IMR-90 (cell line): ENCODE measurements at regions not wholly inside any gene's neighbourhood (a gene's known extent, or its start where the extent isn't known, plus 50 kb on each side); places are given as distances from the start of the nearest gene placed in this dataset.
"Not testable (repeated sequence)": the region's sequence is repeated elsewhere in the genome, so short reads cannot be mapped to it uniquely, and the experiment has no call there.

Experiments used
- ATAC-seq: fragments of 200-7000 bp; cut with Tn5 transposase; 2 replicates; pipeline ENCODE4 v1.9.1; 2020; ENCODE audit warnings: low read depth, mild to moderate bottlenecking, moderate library complexity
- BruUV-seq: library from RNA; stranded (reverse); fragments of 400-500 nt; replicated peaks from 2 replicates; lab custom pipeline; 2021; lab: Mats Ljungman, UMichigan
- CTCF ChIA-PET: fragments of 300-600 bp; formaldehyde crosslinking; extraction: SDS; loops from one replicate; lab custom pipeline; 2021; ENCODE audit warnings: antibody characterized with exemption; lab: Yijun Ruan, JAX
- POLR2A ChIA-PET: fragments of 300-600 bp; sonication (Branson Sonifier 250); formaldehyde crosslinking; loops from one replicate; lab custom pipeline; 2022; ENCODE audit warnings: antibody characterized with exemption; ENCODE audit not compliant: unreplicated experiment; lab: Charles Lee
- DNase-seq: peaks from one replicate; pipeline ENCODE4 v3.0.0; 2013
- H2AFZ ChIP-seq: replicated peaks from 2 replicates; pipeline ENCODE3; 2013; ENCODE audit warnings: low read length, mild to moderate bottlenecking; ENCODE audit not compliant: poor library complexity
- H2AK5ac ChIP-seq: 2 replicates; pipeline ENCODE4 v1.6.1; 2013; ENCODE audit warnings: low read depth, low read length, inconsistent platforms
- H2AK9ac ChIP-seq: replicated peaks from 2 replicates; pipeline ENCODE3; 2013; ENCODE audit warnings: mild to moderate bottlenecking, low read depth, low read length, moderate library complexity; ENCODE audit not compliant: poor library complexity
- H2BK120ac ChIP-seq: 2 replicates; pipeline ENCODE4 v1.6.1; 2013; ENCODE audit warnings: low read depth, low read length, inconsistent platforms
- H2BK15ac ChIP-seq: 3 replicates; pipeline ENCODE4 v1.6.1; 2013; ENCODE audit warnings: low read depth, low read length, inconsistent platforms
- H2BK20ac ChIP-seq: 2 replicates; pipeline ENCODE4 v1.6.1; 2013; ENCODE audit warnings: low read depth, mild to moderate bottlenecking, inconsistent platforms, low read length, moderate library complexity
- H2BK5ac ChIP-seq: 2 replicates; pipeline ENCODE4 v1.6.1; 2013; ENCODE audit warnings: mild to moderate bottlenecking, low read depth, low read length, inconsistent platforms; ENCODE audit not compliant: poor library complexity, severe bottlenecking
- H3K14ac ChIP-seq: replicated peaks from 2 replicates; pipeline ENCODE4 v1.6.1; 2013; ENCODE audit warnings: low read depth, low read length, inconsistent platforms
- H3K18ac ChIP-seq: 2 replicates; pipeline ENCODE4 v1.6.1; 2013; ENCODE audit warnings: low read depth, low read length, control low read depth
- H3K23ac ChIP-seq: 2 replicates; pipeline ENCODE4 v1.6.1; 2013; ENCODE audit warnings: low read depth, low read length, inconsistent platforms
- H3K27ac ChIP-seq: 2 replicates; pipeline ENCODE4 v1.5.1; 2013; ENCODE audit warnings: mild to moderate bottlenecking, control low read depth, low read length; ENCODE audit not compliant: insufficient read depth
- H3K27me3 ChIP-seq: 2 replicates; pipeline ENCODE4 v1.6.1; 2013; ENCODE audit warnings: low read length; ENCODE audit not compliant: control insufficient read depth, insufficient read depth
- H3K36me3 ChIP-seq: 2 replicates; pipeline ENCODE4 v1.6.1; 2013; ENCODE audit warnings: low read length, mixed read lengths; ENCODE audit not compliant: control insufficient read depth, insufficient read depth
- H3K4ac ChIP-seq: 2 replicates; pipeline ENCODE4 v1.6.1; 2013; ENCODE audit warnings: low read depth, low read length, inconsistent platforms
- H3K4me1 ChIP-seq: 2 replicates; pipeline ENCODE4 v1.6.1; 2013; ENCODE audit warnings: low read length, mixed read lengths; ENCODE audit not compliant: control insufficient read depth, insufficient read depth
- H3K4me2 ChIP-seq: 2 replicates; pipeline ENCODE4 v1.6.1; 2013; ENCODE audit warnings: low read depth, mild to moderate bottlenecking, control low read depth, low read length, moderate library complexity
- H3K4me3 ChIP-seq: 2 replicates; pipeline ENCODE4 v1.5.1; 2013; ENCODE audit warnings: low read depth, mild to moderate bottlenecking, control low read depth, low read length, moderate library complexity; ENCODE audit not compliant: insufficient read depth
- H3K56ac ChIP-seq: 2 replicates; pipeline ENCODE4 v1.6.1; 2013; ENCODE audit warnings: low read length, inconsistent platforms; ENCODE audit not compliant: insufficient read depth; ENCODE audit errors: extremely low read depth
- H3K79me1 ChIP-seq, 2 experiments: 2 replicates each; pipeline ENCODE4 v1.6.1; 2013; ENCODE audit warnings: low read length in 2 of 2, inconsistent platforms in 1 of 2, low read depth in 1 of 2
- H3K9ac ChIP-seq: 2 replicates; pipeline ENCODE4 v1.6.1; 2013; ENCODE audit warnings: low read depth, low read length, control low read depth
- H3K9me1 ChIP-seq: 2 replicates; pipeline ENCODE4 v1.6.1; 2013; ENCODE audit warnings: low read length, inconsistent platforms; ENCODE audit not compliant: insufficient read depth
- H3K9me3 ChIP-seq: 2 replicates; pipeline ENCODE4 v1.6.1; 2013; ENCODE audit warnings: low read length; ENCODE audit not compliant: control insufficient read depth, insufficient read depth
- H4K20me1 ChIP-seq: 2 replicates; pipeline ENCODE4 v1.6.1; 2013; ENCODE audit warnings: low read length, inconsistent platforms; ENCODE audit not compliant: insufficient read depth
- H4K5ac ChIP-seq: 2 replicates; pipeline ENCODE4 v1.6.1; 2013; ENCODE audit warnings: mild to moderate bottlenecking, low read depth, low read length, control low read depth
- H4K8ac ChIP-seq, 2 experiments: 2 replicates each; pipeline ENCODE4 v1.6.1; 2013; ENCODE audit warnings: low read depth in 2 of 2, low read length in 2 of 2, control low read depth in 1 of 2, inconsistent platforms in 1 of 2
- H4K91ac ChIP-seq: 2 replicates; pipeline ENCODE4 v1.6.1; 2013; ENCODE audit warnings: low read depth, low read length, inconsistent platforms; ENCODE audit not compliant: insufficient read depth
- WGBS, 2 experiments: methylation state at CpG; one replicate each; pipeline versions ENCODE4 v1.1.5 to v1.1.7; 2013; ENCODE audit warnings: missing lambda C conversion rate in 2 of 2; ENCODE audit not compliant: insufficient read length in 1 of 2; ENCODE audit errors: extremely low coverage in 2 of 2; 5-methylcytosine and 5-hydroxymethylcytosine counted together
- dilution Hi-C: fragments of 300-500 bp; cut with HindIII; formaldehyde crosslinking; loops from one replicate; pipeline ENCODE4 v1.14.3; 2018; ENCODE audit warnings: low sequenced_read_pairs; ENCODE audit not compliant: unreplicated experiment
- in situ Hi-C: fragments of 300-500 bp; cut with MboI; formaldehyde crosslinking; loops from 3 replicates; pipeline ENCODE4 v1.14.3; 2019; ENCODE audit warnings: low sequenced_read_pairs, inconsistent platforms, mixed read lengths
- intact Hi-C: fragments of 100-400 bp; cut with micrococcal nuclease; formaldehyde crosslinking; loops from 2 replicates; pipeline ENCODE4 v1.10.0; 2022

- H3K36me3 ChIP-seq, H3K14ac ChIP-seq, H4K91ac ChIP-seq, intact Hi-C loops, H4K5ac ChIP-seq, H3K9me3 ChIP-seq, H2AK5ac ChIP-seq, H3K27me3 ChIP-seq, POLR2A ChIA-PET, H2BK5ac ChIP-seq, ATAC-seq, H4K20me1 ChIP-seq, H2BK15ac ChIP-seq, CTCF ChIA-PET, H2BK20ac ChIP-seq, H3K56ac ChIP-seq, H3K4me2 ChIP-seq, H3K18ac ChIP-seq, H3K4me3 ChIP-seq, H3K27ac ChIP-seq, H2BK120ac ChIP-seq, H3K79me1 ChIP-seq, H3K4ac ChIP-seq, H2AK9ac ChIP-seq, H4K8ac ChIP-seq, in situ Hi-C loops, dilution Hi-C loops, H3K9ac ChIP-seq, DNase-seq, H2AFZ ChIP-seq, H3K23ac ChIP-seq, BruUV-seq: not testable (repeated sequence)
- Histone ChIP-seq H3K9me1 (peaks cover 14% of the 10 kb centered on the region; the same call in 1 of the 2 replicates), H3K4me1 (peaks cover 17% of the 10 kb centered on the region)
- WGBS, 2 experiments = no CpG with 5 or more reads among the region's 4 CpGs
Measured at GRCh38 chr1:212516012-212516411, 83.3 kb downstream of the NENF start.
